GM21825 (cell line): ENCODE measurements at regions not wholly inside any gene's neighbourhood (a gene's known extent, or its start where the extent isn't known, plus 50 kb on each side); places are given as distances from the start of the nearest gene placed in this dataset.
A peak's percentile ranks its signal among the peaks of the same experiment; 100 is the strongest.
"Not testable (repeated sequence)": the region's sequence is repeated elsewhere in the genome, so short reads cannot be mapped to it uniquely, and the experiment has no call there.

ENCODE experiments used
- ATAC-seq: cut with Tn5 transposase; IDR thresholded peaks from one replicate; pipeline ENCODE4 v1.9.1; 2021; ENCODE audit warnings: mild to moderate bottlenecking, moderate library complexity; ENCODE audit not compliant: unreplicated experiment

DNA sequence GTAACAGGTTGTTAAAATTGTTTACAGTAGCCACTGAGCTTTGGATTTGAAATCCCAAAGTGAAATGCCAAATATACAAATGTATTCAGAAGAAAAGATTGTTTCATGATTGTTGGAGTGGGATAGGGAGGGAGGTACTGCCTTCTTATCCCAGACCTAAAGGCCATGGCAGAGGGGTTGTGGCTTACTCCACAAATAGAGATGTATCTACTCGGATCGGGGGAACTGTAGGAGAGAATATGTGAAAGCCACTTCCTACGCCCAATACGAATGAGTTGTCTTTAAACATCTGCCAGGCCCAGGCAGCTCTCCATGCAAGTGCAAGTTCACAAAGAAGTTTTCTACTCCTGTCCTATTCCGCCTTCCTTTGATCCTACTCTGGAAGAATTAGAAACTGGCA lies 150.2 kb upstream of the PRSS12 start:
- ATAC-seq = not testable (repeated sequence)

DNA sequence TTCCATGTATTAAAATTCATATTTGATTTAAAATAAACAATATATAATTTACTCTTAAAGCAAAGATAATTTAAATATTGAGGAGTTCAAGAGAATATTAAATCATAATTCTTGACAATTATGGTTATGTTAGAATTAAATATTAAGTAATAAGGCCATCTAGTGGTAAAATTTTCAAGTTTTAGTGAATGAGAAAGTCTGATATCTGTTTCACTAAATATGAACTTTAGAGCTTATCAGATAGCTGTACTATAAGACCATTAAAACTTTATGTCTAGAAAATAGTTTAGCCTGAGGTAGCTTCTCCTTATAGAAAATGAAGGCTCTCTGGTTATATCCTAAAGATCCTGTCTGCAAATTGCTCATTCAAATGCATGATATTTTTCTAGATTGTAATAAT lies 152.1 kb upstream of the PRSS12 start:
- not testable (repeated sequence) for ATAC-seq

DNA sequence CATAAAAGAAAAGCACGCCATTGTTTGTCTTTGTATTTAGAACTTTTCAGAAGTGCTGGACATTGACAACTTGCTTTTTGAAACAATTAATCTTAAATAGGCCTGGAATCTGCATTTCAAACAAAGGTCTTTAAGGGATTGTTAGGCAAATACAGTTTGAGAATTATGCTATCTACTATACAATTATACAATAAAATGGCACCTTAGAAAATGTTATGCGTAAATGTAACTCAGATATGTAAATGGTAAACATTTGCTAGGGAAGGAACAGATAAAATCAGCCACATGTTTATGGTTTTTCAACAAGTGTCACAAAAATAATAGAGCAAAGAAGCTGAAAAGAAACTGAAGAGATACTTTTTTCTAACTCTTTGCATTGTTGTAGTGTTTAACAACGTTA lies 152.7 kb upstream of the PRSS12 start:
- ATAC-seq = not testable (repeated sequence)

DNA sequence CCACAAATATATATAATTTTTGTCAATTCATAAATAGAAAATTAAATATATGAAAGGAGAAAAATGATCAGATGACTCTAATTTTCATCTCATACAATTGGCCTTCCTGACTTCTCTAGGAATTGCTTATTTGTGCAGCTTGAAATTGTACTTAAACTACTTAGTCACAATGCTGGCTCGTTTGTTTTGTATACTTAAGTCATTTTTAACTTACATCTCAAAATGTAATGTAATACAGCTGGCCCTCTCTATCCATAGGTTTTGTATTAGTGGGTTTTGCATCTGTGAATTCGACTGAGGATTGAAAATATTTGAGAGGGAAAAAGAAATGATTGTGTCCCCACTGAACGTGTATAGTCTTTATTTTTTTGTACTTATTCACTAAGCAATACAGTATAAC lies 160.1 kb upstream of the PRSS12 start:
- ATAC-seq = not testable (repeated sequence)

DNA sequence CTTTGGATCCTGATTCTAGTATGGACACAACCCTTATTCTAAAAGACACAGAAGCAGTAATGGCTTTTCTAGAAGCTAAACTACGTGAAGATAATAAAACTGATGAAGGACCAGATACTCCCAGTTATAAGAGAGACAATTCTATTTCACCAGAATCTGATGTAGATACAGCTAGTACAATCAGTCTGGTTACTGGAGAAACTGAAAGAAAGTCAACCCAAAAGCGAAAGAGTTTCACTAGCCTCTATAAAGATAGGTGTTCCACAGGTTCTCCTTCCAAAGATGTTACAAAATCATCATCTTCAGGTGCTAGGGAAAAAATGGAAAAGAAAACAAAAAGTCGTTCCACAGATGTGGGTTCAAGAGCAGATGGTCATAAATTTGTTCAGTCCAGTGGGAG lies 161.5 kb upstream of the PRSS12 start:
- ATAC-seq = not testable (repeated sequence)

DNA sequence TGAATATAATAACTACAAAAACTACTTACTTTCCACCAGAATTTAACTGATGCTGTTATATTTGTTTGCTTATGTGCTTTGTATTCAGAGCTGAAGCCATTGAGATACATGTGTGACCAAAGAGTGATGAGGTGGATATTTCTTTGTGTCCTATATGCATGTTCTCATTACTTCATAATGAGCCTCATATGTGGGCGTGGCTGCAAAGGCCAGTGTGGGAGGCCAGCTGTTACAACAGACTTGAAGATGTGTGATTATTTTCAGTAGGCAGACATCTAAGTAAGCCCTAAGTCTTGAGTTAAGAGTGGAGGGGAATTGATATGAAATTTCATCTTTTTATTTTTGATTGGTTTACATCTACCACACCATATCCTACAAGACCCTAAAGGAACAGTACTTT lies 163.3 kb upstream of the PRSS12 start:
- not testable (repeated sequence) for ATAC-seq

DNA sequence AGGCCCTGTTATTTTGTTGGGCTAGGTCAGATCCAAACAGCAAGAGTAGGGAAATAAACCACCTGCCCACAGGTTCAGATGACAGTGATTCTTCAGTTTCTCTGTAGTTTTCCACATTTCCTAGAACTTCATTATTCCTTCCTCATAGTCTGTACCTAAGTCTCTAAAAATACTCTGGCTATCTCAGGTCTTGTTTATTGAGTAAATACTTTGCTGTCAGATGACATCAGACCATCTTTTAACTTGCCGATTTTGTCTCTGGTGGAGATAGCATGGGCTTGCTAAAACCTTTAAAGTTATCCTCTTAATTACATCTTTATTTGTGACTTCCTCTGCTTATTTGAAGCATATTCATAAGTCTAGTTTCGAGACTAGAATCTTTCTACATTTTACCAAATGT lies 155.1 kb upstream of the METTL14 start:
- ATAC-seq = not testable (repeated sequence)

DNA sequence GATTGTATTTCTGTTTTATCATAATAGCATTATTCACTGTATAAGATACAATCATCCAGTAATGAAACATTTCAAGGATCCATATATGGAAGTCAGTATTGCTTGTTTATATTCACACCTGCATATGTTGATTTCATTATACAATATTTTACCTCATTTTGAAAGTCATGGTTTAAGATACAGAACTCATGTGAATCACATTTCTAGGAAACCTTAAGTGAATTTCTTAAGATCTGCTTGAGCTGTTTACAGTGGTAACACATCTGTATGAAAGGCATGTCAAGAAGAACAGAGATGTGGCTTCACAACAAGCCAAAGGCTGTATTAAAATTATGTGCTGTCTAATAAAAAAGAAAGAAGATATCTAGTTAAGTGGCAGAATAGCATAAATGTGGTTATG lies 153.2 kb upstream of the METTL14 start:
- ATAC-seq = not testable (repeated sequence)

DNA sequence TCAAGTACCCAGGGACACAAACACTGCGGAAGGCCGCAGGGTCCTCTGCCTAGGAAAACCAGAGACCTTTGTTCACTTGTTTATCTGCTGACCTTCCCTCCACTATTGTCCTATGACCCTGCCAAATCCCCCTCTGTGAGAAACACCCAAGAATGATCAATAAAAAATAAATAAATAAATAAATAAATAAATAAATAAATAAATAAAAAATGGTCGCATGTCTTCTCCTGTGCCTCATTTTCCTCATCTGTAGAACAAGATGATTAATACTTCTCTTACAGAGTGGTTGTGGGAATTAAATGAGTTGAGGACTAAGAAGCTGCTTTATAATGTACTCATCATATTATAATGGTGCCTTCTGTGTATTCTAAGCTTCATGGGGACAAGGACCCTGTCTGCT lies 149.4 kb upstream of the METTL14 start:
- not testable (repeated sequence) for ATAC-seq

DNA sequence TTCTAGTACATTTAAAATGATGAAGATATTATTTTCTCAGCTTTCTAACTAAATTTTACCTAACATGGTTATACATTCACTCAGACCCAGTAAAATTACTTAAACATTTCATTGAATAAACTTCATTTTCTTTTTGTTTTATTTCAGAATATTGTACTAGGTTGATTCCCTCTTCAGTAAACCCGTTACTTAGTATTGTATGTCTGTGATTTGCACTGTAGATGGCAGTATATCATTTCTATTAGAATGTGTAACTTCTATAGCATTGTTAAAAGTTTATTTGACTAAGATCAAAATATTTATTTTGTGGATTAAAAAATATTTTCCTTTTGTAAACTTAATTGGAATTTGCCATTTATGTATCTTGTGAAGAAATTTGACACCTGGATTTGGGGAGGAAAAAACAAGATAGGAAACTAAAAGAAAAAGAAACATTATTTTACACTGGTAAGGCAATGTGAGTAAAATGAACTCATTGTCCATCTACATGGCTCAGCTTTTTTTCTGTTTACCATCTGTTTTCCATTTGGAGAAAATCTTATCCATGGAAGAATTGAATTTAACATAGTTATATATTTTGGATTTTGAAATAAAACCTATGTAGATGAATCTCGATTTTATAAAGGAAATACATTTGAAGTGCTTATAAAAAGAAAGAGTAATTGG lies 145.6 kb upstream of the METTL14 start:
- peak; percentile 57 for ATAC-seq

DNA sequence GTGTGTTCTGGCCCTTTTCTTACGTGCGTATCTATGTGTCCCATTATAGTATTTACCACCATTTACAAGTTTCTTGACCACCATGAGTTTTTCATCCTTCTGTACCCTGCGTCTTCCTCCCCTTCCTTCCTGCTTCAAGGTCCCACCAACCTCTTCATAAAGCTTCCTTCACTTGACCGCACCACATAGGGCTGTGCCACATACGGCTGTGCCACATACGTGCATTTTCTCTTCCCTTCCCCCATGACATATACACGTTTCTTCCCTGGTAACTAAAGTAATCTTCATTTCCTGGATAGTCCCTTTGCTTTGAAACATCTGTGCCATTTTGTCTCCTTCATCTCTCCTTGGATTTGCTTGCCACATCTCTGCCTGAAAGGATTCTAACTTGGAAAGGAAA lies 128.6 kb upstream of the METTL14 start:
- not testable (repeated sequence) for ATAC-seq

DNA sequence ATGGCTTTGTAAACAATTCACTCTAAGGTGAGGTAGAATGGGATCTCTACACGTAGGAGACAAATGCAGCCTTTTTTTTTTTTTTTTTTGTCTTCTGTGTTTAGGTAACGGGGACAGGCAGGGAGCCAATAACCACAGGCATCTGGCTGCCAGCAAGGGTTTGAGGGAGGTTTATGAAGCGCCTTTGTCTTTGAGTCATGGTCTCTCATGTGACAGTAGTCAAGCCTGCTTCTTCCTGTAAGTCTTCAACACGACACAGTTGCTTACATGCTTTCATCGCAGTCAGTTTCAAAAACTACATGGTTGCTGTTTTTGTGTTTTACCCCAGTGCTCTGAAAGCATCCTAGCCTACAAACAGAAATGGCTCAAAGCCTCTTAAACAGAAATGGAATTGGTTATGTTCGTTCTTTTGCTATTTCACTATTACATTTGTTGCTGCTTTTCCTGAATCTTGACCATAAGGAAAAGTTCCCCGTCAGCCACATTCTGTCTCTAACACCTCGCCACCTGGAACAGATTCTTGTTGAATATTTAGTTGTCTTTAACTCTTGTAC lies 127.8 kb upstream of the METTL14 start:
- ATAC-seq = no peak

DNA sequence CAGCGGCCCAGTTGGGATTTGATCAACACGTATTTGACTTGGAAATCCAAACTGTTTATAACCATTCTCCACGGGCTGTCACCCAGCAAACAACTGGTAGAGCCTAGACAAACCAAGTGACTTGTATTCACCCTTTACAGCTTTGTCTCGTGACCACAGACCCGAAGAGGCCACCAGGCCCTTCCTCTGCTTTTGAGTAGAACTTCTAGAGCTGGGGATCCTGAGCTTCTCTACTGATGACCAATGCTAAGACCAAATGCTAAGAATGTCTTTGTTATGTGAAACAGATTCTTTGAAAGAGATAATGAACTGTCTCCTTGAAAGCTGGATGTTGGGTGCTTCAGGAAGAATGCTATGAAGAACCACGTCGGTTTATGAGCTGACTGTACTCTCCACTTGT lies 127.0 kb upstream of the METTL14 start:
- not testable (repeated sequence) for ATAC-seq

DNA sequence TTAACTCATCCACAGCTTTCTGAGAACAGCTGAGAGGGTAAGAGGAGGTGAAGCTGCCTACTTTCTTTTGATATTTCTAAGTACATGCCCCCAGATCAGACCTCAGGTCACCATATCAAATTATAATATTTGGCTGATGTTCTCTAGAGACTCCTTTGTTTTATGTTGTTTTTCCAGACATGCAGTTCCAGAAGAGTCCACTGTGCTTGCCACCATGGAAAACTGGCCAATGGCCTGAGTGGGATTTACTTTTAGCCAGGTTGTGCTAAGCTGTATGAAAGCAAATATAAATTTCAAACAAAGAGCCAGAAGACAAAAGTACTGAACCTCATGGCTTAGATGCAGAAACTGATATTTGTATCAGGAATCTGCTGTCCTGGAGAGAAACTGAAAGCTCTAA lies 123.6 kb upstream of the METTL14 start:
- not testable (repeated sequence) for ATAC-seq

DNA sequence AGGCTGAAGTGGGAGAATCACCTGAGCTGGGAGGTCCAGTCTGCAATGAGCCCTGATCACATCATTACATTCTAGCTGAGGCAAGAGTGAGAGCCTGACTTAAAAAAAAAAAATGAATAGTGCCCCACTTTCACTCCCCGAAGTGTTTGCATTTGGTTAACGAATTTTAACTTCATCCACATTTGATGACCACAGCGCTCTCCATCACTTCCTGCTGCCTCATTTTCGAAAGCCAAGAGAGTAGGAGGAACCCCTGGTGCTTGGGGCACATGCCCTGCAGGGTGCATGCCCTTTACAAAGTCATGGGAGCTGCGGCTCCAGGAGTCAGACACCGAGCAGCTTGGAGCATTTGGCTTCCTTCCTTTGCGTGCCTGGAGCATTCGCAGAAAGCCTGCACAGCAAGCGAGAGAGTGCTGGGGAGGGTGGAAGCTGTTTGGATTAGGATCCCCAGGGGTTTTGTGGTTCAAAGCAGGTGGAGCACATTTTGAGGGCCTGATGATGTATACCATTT lies 119.1 kb upstream of the METTL14 start:
- ATAC-seq = peak; percentile 88

DNA sequence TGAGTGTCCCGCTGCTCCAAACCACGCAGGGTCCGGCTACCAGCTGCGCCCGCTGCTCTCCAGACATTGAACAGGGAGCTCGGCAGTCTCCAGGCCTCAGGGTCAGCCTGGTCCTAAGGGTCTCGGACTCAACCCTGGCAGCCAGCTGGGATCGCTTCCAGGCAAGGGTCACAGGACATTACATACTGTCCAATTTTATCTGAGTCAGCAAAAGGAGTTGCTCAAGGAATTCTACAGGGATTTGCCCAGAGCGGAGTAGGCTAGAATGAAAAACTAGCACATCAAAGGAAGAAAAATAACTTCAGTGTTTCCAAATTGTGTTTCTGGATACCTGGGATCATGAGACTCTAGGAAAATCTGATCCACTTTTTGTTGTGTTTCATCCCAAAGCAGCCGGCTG lies 112.2 kb upstream of the METTL14 start:
- not testable (repeated sequence) for ATAC-seq

DNA sequence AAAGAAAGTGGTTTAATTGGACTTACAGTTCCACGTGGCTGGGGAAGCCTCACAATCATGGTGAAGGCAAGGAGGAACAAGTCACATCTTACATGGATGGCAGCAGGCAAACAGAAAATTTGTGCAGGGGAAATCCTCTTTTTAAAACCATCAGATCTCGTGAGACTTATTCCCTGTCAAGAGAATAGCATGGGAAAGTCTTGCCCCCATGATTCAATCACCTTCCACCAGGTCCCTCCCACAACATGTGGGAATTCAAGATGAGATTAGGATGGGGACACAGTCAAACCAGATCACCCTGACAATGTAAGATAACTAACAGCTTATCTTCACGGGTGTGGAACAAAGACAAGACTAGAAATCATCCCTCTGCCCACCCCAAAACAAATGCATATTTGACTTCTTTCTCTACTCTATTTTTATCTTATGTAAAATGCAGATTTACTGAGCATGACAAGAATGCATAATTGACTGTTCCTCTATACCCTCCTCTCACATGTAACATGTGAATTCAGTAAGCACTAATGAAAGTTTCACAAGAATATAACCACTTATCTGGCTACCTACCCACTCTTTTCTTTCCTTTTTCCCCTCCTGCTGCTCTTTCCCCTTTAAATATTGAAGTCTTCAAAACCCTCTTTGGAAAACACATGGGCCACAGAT lies 110.8 kb upstream of the METTL14 start:
- ATAC-seq = not testable (repeated sequence)

DNA sequence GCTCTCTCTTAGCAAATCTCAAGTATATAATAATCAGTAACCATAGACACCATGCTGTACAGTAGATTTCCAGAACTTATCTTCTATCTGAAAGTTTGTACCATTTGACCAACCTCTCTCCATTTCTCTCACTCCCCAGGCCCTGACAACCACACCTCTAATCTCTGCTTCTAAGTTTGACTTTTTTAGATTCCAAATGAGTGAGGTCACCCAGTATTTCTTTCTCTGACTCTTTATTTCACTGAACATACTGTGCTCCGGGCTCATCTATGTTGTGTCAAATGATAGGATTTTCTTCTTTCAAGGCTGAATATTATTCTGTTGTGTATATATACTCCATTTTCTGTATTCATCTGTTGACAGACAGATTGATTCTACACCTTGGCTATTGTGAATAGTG lies 110.1 kb upstream of the METTL14 start:
- not testable (repeated sequence) for ATAC-seq

DNA sequence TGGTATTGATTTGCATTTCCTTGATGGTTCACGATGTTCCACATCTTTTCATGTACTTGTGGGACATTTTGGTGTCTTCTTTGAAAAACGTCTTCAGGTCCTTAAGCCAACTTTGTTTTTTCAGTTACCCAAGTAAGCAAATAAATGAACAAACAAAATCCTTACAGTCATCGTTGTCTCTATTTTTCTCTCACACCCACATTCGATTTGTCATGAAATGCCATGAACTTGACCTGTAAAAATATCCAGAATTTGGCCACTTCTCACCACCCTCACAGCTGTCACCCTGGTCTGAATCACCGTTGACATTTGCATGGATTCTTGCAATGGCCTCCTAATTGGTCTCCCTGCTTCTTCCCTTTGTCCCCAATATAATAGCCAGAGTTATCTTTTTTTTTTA lies 109.5 kb upstream of the METTL14 start:
- not testable (repeated sequence) for ATAC-seq

DNA sequence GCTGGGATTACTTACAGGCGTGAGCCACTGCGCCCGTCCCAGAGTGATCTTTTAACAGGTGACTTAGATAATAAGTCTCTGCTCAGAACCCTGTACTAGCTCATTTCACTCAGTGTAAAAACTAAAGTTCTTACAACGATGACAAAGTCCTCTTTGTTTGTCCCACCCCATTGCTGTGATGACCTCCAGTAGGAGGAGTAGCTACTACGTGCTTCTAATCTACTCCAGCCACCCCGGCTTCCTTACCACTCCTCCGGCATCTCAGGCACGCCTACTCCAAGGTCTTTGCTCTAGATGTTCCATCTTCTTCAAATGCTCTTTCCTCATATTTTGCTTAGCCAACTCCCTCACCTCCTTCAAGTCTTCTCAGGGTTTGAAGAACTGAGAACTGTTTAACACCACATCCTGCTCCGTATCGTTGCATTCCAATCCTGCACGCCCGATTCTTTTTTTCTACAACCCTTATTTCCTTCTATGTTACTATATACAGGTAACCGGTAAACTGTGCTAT lies 108.4 kb upstream of the METTL14 start:
- ATAC-seq = not testable (repeated sequence)

DNA sequence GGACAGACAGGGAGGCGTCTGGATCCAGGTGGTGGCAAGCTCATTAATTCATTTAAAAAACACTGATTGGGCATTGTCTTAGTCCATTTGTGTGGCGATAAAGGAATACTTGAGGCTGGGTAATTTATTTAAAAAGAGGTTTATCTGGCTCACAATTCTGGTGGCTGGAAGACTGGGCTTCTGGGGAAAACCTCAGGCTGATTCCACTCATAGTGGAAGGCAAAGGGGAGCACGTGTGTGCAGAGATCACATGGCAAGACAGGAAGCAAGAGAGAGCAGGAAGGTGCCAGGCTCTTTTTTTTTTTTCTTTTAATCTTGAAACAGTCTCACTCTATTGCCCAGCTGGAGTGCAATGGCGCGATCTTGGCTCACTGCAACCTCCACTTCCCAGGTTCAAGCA lies 100.2 kb upstream of the METTL14 start:
- ATAC-seq = no peak

DNA sequence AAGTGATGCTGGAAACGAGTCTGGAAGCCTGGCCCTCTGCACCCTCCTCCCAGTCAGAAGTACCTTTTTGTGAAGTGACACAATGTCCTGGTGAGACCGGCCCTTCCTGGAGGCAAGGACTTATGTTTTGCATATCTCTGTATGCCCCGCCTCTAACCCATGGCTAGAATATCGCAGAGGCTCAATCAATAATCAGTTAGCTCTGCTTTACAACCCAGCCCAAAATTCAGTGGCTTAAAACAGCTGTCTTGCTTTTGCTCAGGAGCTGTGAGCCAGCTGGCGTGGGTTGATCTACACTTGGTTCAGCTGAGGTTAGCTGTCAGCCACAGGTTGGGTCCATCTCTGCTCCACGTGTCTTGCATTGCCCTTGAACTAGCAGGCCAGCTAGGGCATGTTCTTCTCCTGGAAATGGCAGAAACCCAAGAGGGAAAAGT lies 98.8 kb upstream of the METTL14 start:
- ATAC-seq = no peak
